ENCODE measurements at regions not wholly inside any gene's neighbourhood (a gene's known extent, or its start where the extent isn't known, plus 50 kb on each side); places are given as distances from the start of the nearest gene placed in this dataset.

- TF ChIP-seq ZNF24 (IDR thresholded peaks at IDR 0.05) (peak; percentile 96), NR2C1 (IDR thresholded peaks at IDR 0.05) (no peak), NR2C1 (tag; IDR thresholded peaks at IDR 0.05) (no peak), MEIS2 (IDR thresholded peaks at IDR 0.05; ENCODE audit: partially characterized antibody) (peak; percentile 15), FOXJ2 (tag; IDR thresholded peaks at IDR 0.05) (peak; percentile 67; the same call in 1 of the 2 replicates), PKNOX1 (IDR thresholded peaks at IDR 0.05) (peak; percentile 79), ZNF239 (CRISPR knock-in tag; IDR thresholded peaks at IDR 0.05) (no peak), ILF3 (IDR thresholded peaks at IDR 0.05; ENCODE audit: borderline replicate concordance) (no peak), ZBTB40 (IDR thresholded peaks at IDR 0.05) (peak; percentile 34; the same call in 1 of the 2 replicates), ZBTB40 (CRISPR knock-in tag; IDR thresholded peaks at IDR 0.05) (no peak), DACH1 (IDR thresholded peaks at IDR 0.05; ENCODE audit: partially characterized antibody) (peak; percentile 60), TRIM24 (IDR thresholded peaks at IDR 0.05) (0 out of 4 replicates have a peak, but pooled peaks of 1 of the 2 experiments have one; percentile 17)
Measured at GRCh38 chr1:173301507-173301906, 94.4 kb upstream of the TNFSF4 start (continued).
